KMS-11 (cell line): ENCODE measurements at regions not wholly inside any gene's neighbourhood (a gene's known extent, or its start where the extent isn't known, plus 50 kb on each side); places are given as distances from the start of the nearest gene placed in this dataset.

Source experiments
- H2AFZ ChIP-seq: fragments of 200-600 bp; sonication (generic); 2 replicates; pipeline ENCODE4 v1.6.1; 2016; ENCODE audit warnings: antibody characterized with exemption, mixed run types, low read depth
- H3K27ac ChIP-seq: fragments of 200-600 bp; sonication (generic); 2 replicates; pipeline ENCODE4 v1.6.1; 2016; ENCODE audit warnings: mild to moderate bottlenecking, mixed run types
- H3K27me3 ChIP-seq: fragments of 200-600 bp; sonication (generic); 2 replicates; pipeline ENCODE4 v1.6.1; 2017; ENCODE audit warnings: mild to moderate bottlenecking, low read depth, mixed run types, moderate library complexity; ENCODE audit not compliant: insufficient read depth
- H3K36me3 ChIP-seq: fragments of 200-600 bp; sonication (generic); 2 replicates; pipeline ENCODE4 v1.6.1; 2017; ENCODE audit warnings: mild to moderate bottlenecking, mixed run types; ENCODE audit not compliant: insufficient read depth
- H3K4me1 ChIP-seq: fragments of 200-600 bp; sonication (generic); 2 replicates; pipeline ENCODE4 v1.6.1; 2016; ENCODE audit warnings: mild to moderate bottlenecking, low read depth, mixed run types; ENCODE audit not compliant: poor library complexity, severe bottlenecking
- H3K4me2 ChIP-seq: fragments of 200-600 bp; sonication (generic); 2 replicates; pipeline ENCODE4 v1.7.0; 2016; ENCODE audit warnings: mild to moderate bottlenecking, mixed run types
- H3K4me3 ChIP-seq: fragments of 200-600 bp; sonication (generic); IDR thresholded peaks from 2 replicates; pipeline ENCODE4 v1.6.1; 2017; ENCODE audit warnings: low read depth, low read length, mixed read lengths; ENCODE audit not compliant: insufficient read depth
- H3K79me2 ChIP-seq: fragments of 200-600 bp; sonication (generic); 2 replicates; pipeline ENCODE4 v1.6.1; 2016; ENCODE audit warnings: low read depth, mixed run types; ENCODE audit not compliant: insufficient read depth
- H3K9ac ChIP-seq: fragments of 200-600 bp; sonication (generic); 2 replicates; pipeline ENCODE4 v1.6.1; 2016; ENCODE audit warnings: mild to moderate bottlenecking, mixed run types
- H4K20me1 ChIP-seq: fragments of 200-600 bp; sonication (generic); 2 replicates; pipeline ENCODE4 v1.6.1; 2016; ENCODE audit warnings: mild to moderate bottlenecking, mixed run types; ENCODE audit not compliant: insufficient read depth
- CTCF ChIP-seq: fragments of 200-600 bp; sonication (generic); conservative IDR thresholded peaks from 2 replicates; pipeline ENCODE4 v1.6.1; 2017; ENCODE audit warnings: low read depth, mild to moderate bottlenecking, antibody characterized with exemption, low read length, moderate library complexity, mixed read lengths

- Histone ChIP-seq H3K4me1 (no peaks in the 10 kb centered on the region), H3K9ac (no peak overlapping the region), H3K4me2 (no peak overlapping the region), H2AFZ (no peak overlapping the region), H4K20me1 (no peaks in the 10 kb centered on the region), H3K27ac (no peak overlapping the region), H3K36me3 (no peaks in the 10 kb centered on the region), H3K27me3 (no peaks in the 10 kb centered on the region), H3K4me3 (no peak overlapping the region), H3K79me2 (no peaks in the 10 kb centered on the region)
- no peak for TF ChIP-seq CTCF
These were observed 177.8 kb upstream of the GK2 start for GRCh38 chr4:79585834-79586233.

- Histone ChIP-seq H3K9ac (no peak overlapping the region), H3K36me3 (no peaks in the 10 kb centered on the region), H3K79me2 (no peaks in the 10 kb centered on the region), H4K20me1 (no peaks in the 10 kb centered on the region), H3K27ac (no peak overlapping the region), H3K4me1 (no peaks in the 10 kb centered on the region), H3K27me3 (no peaks in the 10 kb centered on the region), H2AFZ (no peak overlapping the region), H3K4me2 (no peak overlapping the region), H3K4me3 (no peak overlapping the region)
- TF ChIP-seq CTCF = no peak
These were observed 177.3 kb upstream of the GK2 start for GRCh38 chr4:79585330-79585729.

DNA sequence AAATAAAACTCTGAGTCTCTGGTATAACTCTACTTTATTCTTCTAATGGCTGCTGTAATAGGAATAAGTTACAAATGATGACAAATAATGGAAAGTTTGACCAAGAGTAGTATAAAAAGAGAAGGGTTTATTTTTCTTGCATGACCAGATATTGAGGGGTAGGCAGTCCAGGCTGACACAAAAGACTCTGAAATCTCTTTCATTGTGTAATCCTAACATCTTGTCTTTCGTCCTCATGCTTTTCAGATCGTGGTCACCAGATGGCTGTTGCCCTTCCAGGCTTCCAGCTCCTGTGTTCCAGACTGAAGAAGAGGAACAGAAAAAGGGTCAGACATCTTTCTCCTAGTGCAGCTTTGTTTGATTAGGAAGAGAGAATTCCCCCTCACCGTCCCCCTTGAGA lies 176.9 kb upstream of the GK2 start:
- Histone ChIP-seq H4K20me1 (no peaks in the 10 kb centered on the region), H3K27ac (no peak overlapping the region), H3K4me3 (no peak overlapping the region), H3K27me3 (no peaks in the 10 kb centered on the region), H3K4me1 (no peaks in the 10 kb centered on the region), H3K36me3 (no peaks in the 10 kb centered on the region), H3K9ac (no peak overlapping the region), H3K79me2 (no peaks in the 10 kb centered on the region), H3K4me2 (no peak overlapping the region), H2AFZ (no peak overlapping the region)
- TF ChIP-seq CTCF = no peak

DNA sequence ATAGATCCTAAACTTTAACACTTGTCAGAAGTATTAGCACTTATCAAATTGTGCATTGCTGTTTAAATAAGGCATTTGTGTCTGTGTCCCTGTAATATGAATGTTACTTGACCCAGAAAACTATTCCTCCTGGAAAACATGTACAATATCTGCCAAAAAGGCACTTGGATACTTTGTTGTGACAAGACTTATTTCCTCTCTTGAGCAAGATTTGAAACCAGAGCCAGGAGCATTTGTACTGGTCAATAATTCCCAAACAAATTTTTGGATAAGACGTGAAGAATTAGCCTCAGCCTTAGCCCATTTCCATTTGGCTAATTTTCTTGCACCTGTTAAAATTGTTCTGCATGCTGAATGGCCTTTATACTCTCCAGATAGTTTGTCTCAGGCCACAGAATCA lies 176.3 kb upstream of the GK2 start:
- Histone ChIP-seq H3K4me1 (no peaks in the 10 kb centered on the region), H3K36me3 (no peaks in the 10 kb centered on the region), H3K4me2 (no peak overlapping the region), H3K4me3 (no peak overlapping the region), H4K20me1 (no peaks in the 10 kb centered on the region), H3K9ac (no peak overlapping the region), H3K27ac (no peak overlapping the region), H3K79me2 (no peaks in the 10 kb centered on the region), H3K27me3 (no peaks in the 10 kb centered on the region), H2AFZ (no peak overlapping the region)
- no peak for TF ChIP-seq CTCF

DNA sequence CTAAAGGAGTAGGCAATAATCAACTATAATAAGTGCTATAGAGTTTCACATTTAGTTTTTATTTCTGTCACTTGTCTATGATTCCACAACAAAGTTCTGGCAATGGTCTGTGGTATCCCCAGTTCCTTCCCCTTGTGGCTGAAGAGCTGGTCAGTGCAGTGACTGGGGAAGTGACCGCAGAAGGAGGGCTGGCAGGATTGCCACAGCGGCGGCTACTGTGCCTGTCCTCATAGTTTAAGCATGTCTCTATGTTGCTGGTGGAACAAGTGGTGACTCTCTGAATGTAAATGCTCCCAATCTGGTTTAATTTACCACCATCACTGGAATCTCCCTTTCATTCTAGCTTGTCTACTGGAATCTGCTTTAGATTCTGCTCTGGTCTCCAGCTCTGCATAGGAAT lies 170.6 kb upstream of the GK2 start:
- H3K4me2 ChIP-seq = no peak overlapping the region
- H3K9ac ChIP-seq = no peak overlapping the region
- no peaks in the 10 kb centered on the region for H3K4me1 ChIP-seq
- no peak for TF ChIP-seq CTCF
- H3K79me2 ChIP-seq = no peaks in the 10 kb centered on the region
- H3K27ac ChIP-seq = no peak overlapping the region
- no peak overlapping the region for H3K4me3 ChIP-seq
- H3K36me3 ChIP-seq = no peaks in the 10 kb centered on the region
- no peaks in the 10 kb centered on the region for H3K27me3 ChIP-seq
- no peak overlapping the region for H2AFZ ChIP-seq
- H4K20me1 ChIP-seq = no peaks in the 10 kb centered on the region
